OCI-LY3 (cell line): ENCODE measurements at regions not wholly inside any gene's neighbourhood (a gene's known extent, or its start where the extent isn't known, plus 50 kb on each side); places are given as distances from the start of the nearest gene placed in this dataset.
A peak's percentile ranks its signal among the peaks of the same experiment; 100 is the strongest.

ENCODE experiments used
- H2AFZ ChIP-seq: fragments of 200-600, 300-600 bp; shearing (Covaris generic); 2 replicates; pipeline ENCODE4 v1.6.0; 2014; ENCODE audit warnings: antibody characterized with exemption, low read depth, low read length
- H3K27ac ChIP-seq: fragments of 200-600, 300-600 bp; sonication (generic); 2 replicates; pipeline ENCODE4 v1.5.1; 2014; ENCODE audit warnings: mild to moderate bottlenecking, low read length, moderate library complexity, mixed read lengths
- H3K27me3 ChIP-seq: fragments of 200-600, 300-600 bp; sonication (generic); 2 replicates; pipeline ENCODE4 v1.6.1; 2014; ENCODE audit warnings: low read depth, low read length, mixed read lengths
- H3K36me3 ChIP-seq: fragments of 200-600, 300-600 bp; sonication (generic); replicated peaks from 2 replicates; pipeline ENCODE3; 2014; ENCODE audit warnings: low read depth, low read length, mixed read lengths
- H3K4me1 ChIP-seq: fragments of 300-600, 200-600 bp; sonication (generic); 2 replicates; pipeline ENCODE4 v1.6.1; 2014; ENCODE audit warnings: low read length, mixed read lengths
- H3K4me2 ChIP-seq: fragments of 200-600, 300-600 bp; sonication (generic); 2 replicates; pipeline ENCODE4 v1.6.1; 2014; ENCODE audit warnings: low read length, mixed read lengths
- H3K4me3 ChIP-seq: fragments of 300-600, 200-600 bp; sonication (generic); 2 replicates; pipeline ENCODE4 v1.5.1; 2014; ENCODE audit warnings: antibody characterized with exemption, mild to moderate bottlenecking, low read length, moderate library complexity
- H3K79me2 ChIP-seq: fragments of 300-600, 200-600 bp; shearing (Covaris generic); 2 replicates; pipeline ENCODE4 v1.6.1; 2014; ENCODE audit warnings: mild to moderate bottlenecking, low read length, mixed read lengths
- H3K9ac ChIP-seq: fragments of 300-600, 200-600 bp; shearing (Covaris generic); 2 replicates; pipeline ENCODE4 v1.6.0; 2014; ENCODE audit warnings: mild to moderate bottlenecking, low read length, moderate library complexity
- H3K9me3 ChIP-seq: fragments of 200-600, 300-600 bp; shearing (Covaris generic); 2 replicates; pipeline ENCODE4 v1.6.1; 2014; ENCODE audit warnings: low read length, mixed read lengths; ENCODE audit not compliant: insufficient read depth
- H4K20me1 ChIP-seq: fragments of 200-600, 300-600 bp; sonication (generic); 2 replicates; pipeline ENCODE4 v1.6.1; 2016; ENCODE audit warnings: low read length, mixed read lengths; ENCODE audit not compliant: insufficient read depth
- CTCF ChIP-seq: fragments of 200-600, 300-600 bp; sonication (generic); IDR thresholded peaks from 2 replicates; pipeline ENCODE4 v1.5.1; 2014; ENCODE audit warnings: antibody characterized with exemption, low read length, low read depth
- EZH2phosphoT487 ChIP-seq: fragments of 200-600 bp; shearing (Covaris generic); IDR thresholded peaks from 2 replicates; pipeline ENCODE4 v1.6.1; 2018; ENCODE audit warnings: antibody characterized with exemption, mixed run types, low read depth

GRCh38 chr3:177710506-177710905 lies 513.2 kb upstream of the TBL1XR1 start:
- Histone ChIP-seq H3K9ac (no peak overlapping the region), H3K4me1 (peaks cover 12% of the 10 kb centered on the region), H3K36me3 (no peaks in the 10 kb centered on the region), H4K20me1 (no peaks in the 10 kb centered on the region), H3K79me2 (no peaks in the 10 kb centered on the region), H3K27me3 (no peaks in the 10 kb centered on the region), H3K4me3 (no peak overlapping the region), H3K4me2 (no peak overlapping the region), H3K9me3 (no peaks in the 10 kb centered on the region), H3K27ac (no peak overlapping the region), H2AFZ (no peak overlapping the region)
- TF ChIP-seq CTCF: no peak
- TF ChIP-seq EZH2phosphoT487: no peak

- no peaks in the 10 kb centered on the region for H3K9me3 ChIP-seq
- no peak overlapping the region for H3K9ac ChIP-seq
Observed at GRCh38 chr3:177711637-177712036, 514.4 kb upstream of the TBL1XR1 start.

GRCh38 chr3:177713928-177714900 lies 516.9 kb upstream of the TBL1XR1 start:
- H2AFZ ChIP-seq: no peak overlapping the region
- no peaks in the 10 kb centered on the region for H3K36me3 ChIP-seq
- no peaks in the 10 kb centered on the region for H3K27me3 ChIP-seq
- H3K4me3 ChIP-seq: no peak overlapping the region
- peak overlapping the region; percentile 47; the same call in 1 of the 2 replicates for H3K4me2 ChIP-seq
- TF ChIP-seq EZH2phosphoT487 (no peak), CTCF (no peak)
- H3K9ac ChIP-seq: no peak overlapping the region
- H3K27ac ChIP-seq: no peak overlapping the region
- H3K9me3 ChIP-seq: no peaks in the 10 kb centered on the region
- H3K4me1 ChIP-seq: peaks cover 16% of the 10 kb centered on the region
- H3K79me2 ChIP-seq: no peaks in the 10 kb centered on the region
- H4K20me1 ChIP-seq: no peaks in the 10 kb centered on the region

More at GRCh38 chr3:177711637-177712036, 514.4 kb upstream of the TBL1XR1 start:
- Histone ChIP-seq H3K79me2 (no peaks in the 10 kb centered on the region), H3K4me1 (peaks cover 16% of the 10 kb centered on the region), H3K4me2 (no peak overlapping the region), H3K27me3 (no peaks in the 10 kb centered on the region), H3K36me3 (no peaks in the 10 kb centered on the region), H3K27ac (no peak overlapping the region), H4K20me1 (no peaks in the 10 kb centered on the region), H2AFZ (no peak overlapping the region), H3K4me3 (no peak overlapping the region)
- TF ChIP-seq EZH2phosphoT487 (no peak), CTCF (no peak)

GRCh38 chr3:177714945-177715344 lies 517.7 kb upstream of the TBL1XR1 start:
- Histone ChIP-seq H3K9me3 (no peaks in the 10 kb centered on the region), H3K79me2 (no peaks in the 10 kb centered on the region), H3K27ac (no peak overlapping the region), H3K27me3 (no peaks in the 10 kb centered on the region), H3K36me3 (no peaks in the 10 kb centered on the region), H3K4me1 (peaks cover 16% of the 10 kb centered on the region), H3K9ac (no peak overlapping the region), H2AFZ (no peak overlapping the region), H4K20me1 (no peaks in the 10 kb centered on the region), H3K4me3 (0 out of 2 replicates have a peak overlapping the region, but pooled peaks have one; percentile 8), H3K4me2 (peak overlapping the region; percentile 47)
- TF ChIP-seq EZH2phosphoT487 (no peak), CTCF (no peak)
